K562 (cell line): ENCODE measurements at regions not wholly inside any gene's neighbourhood (a gene's known extent, or its start where the extent isn't known, plus 50 kb on each side); places are given as distances from the start of the nearest gene placed in this dataset.
A peak's percentile ranks its signal among the peaks of the same experiment; 100 is the strongest.

Experiments
- EHMT2 ChIP-seq: fragments of 450-650 bp; IDR thresholded peaks from 2 replicates; pipeline ENCODE4 v1.6.1; 2018; ENCODE audit warnings: antibody characterized with exemption
- EP300 ChIP-seq: IDR thresholded peaks from 2 replicates; pipeline ENCODE4 v1.6.1; 2012; ENCODE audit warnings: low read length, improper control_type of control experiment
- FOSL1 ChIP-seq: fragments of 200-800 bp; sonication (Bioruptor generic); conservative IDR thresholded peaks from 2 replicates; pipeline ENCODE4 v1.6.1; 2016; ENCODE audit warnings: missing genetic modification characterization, missing compliant biosample characterization
- GATA2 ChIP-seq: sonication (generic); formaldehyde crosslinking; IDR thresholded peaks from 2 replicates; pipeline ENCODE4 v1.4.0; 2020; ENCODE audit warnings: mild to moderate bottlenecking, missing genetic modification reagents
- HNRNPLL ChIP-seq: fragments of 200-400 bp; formaldehyde crosslinking; IDR thresholded peaks from 2 replicates; pipeline ENCODE4 v1.6.1; 2017; ENCODE audit warnings: low read length, low read depth, mild to moderate bottlenecking; ENCODE audit not compliant: poor library complexity, severe bottlenecking
- KDM1A ChIP-seq, 2 experiments: fragments of 450-650 bp; IDR thresholded peaks; 2 replicates each; pipeline ENCODE4 v1.6.1; 2016; ENCODE audit warnings: mild to moderate bottlenecking in 2 of 2
- L3MBTL2 ChIP-seq: fragments of 450-650 bp; IDR thresholded peaks from 2 replicates; pipeline ENCODE4 v1.6.1; 2016; ENCODE audit warnings: mild to moderate bottlenecking, moderate library complexity
- MAZ ChIP-seq, 2 experiments: fragments of 450-650 bp in 1 of 2; sonication (generic) in 1 of 2; formaldehyde crosslinking; IDR thresholded peaks in 1 of 2; conservative IDR thresholded peaks in 1 of 2; 2 replicates each; pipeline versions ENCODE4 v1.4.0 to v1.5.0; 2020; ENCODE audit warnings: mild to moderate bottlenecking in 1 of 2, missing genetic modification reagents in 1 of 2
- MCM7 ChIP-seq, 2 experiments: fragments of 450-650 bp; IDR thresholded peaks; 2 replicates each; pipeline ENCODE4 v1.6.1; 2016 to 2018
- MECOM ChIP-seq: fragments of 250-450 bp; sonication (Bioruptor Pico); IDR thresholded peaks from 2 replicates; pipeline ENCODE4 v1.8.0; 2022; ENCODE audit warnings: inconsistent platforms
- NCOA1 ChIP-seq: fragments of 450-650 bp; IDR thresholded peaks from 2 replicates; pipeline ENCODE4 v1.6.1; 2016; ENCODE audit warnings: low read depth
- NFIC ChIP-seq: fragments of 450-650 bp; IDR thresholded peaks from 2 replicates; pipeline ENCODE4 v1.6.1; 2017; ENCODE audit warnings: mild to moderate bottlenecking, inconsistent platforms
- PHF8 ChIP-seq: fragments of 200-600 bp; sonication (generic); IDR thresholded peaks from 2 replicates; pipeline ENCODE4 v1.6.1; 2012; ENCODE audit warnings: mixed run types, mild to moderate bottlenecking, inconsistent platforms, low read length, moderate library complexity, borderline replicate concordance
- SAP30 ChIP-seq: fragments of 200-600 bp; sonication (generic); IDR thresholded peaks from 2 replicates; pipeline ENCODE4 v1.6.1; 2012; ENCODE audit warnings: borderline replicate concordance, low read depth, mild to moderate bottlenecking, moderate library complexity, low read length, control low read depth, inconsistent platforms; ENCODE audit not compliant: insufficient read depth, poor library complexity, severe bottlenecking
- TBL1XR1 ChIP-seq, 2 experiments: IDR thresholded peaks; 2 replicates each; pipeline ENCODE4 v1.6.1; 2012; ENCODE audit warnings: improper control_type of control experiment in 2 of 2, low read length in 2 of 2, mild to moderate bottlenecking in 1 of 2
- TCFL5 ChIP-seq: fragments of 250-450 bp; sonication (Bioruptor Pico); conservative IDR thresholded peaks from 2 replicates; pipeline ENCODE4 v1.6.1; 2021; ENCODE audit warnings: mild to moderate bottlenecking, moderate library complexity, matching md5 sums
- ZNF263 ChIP-seq: sonication (generic); formaldehyde crosslinking; IDR thresholded peaks from 2 replicates; pipeline ENCODE4 v1.8.0; 2022; ENCODE audit warnings: mild to moderate bottlenecking, missing genetic modification reagents, borderline replicate concordance
- ZNF431 ChIP-seq: sonication (generic); formaldehyde crosslinking; IDR thresholded peaks from 2 replicates; pipeline ENCODE4 v1.8.0; 2022; ENCODE audit warnings: mild to moderate bottlenecking, missing genetic modification reagents
- ZNF79 ChIP-seq: fragments of 250-450 bp; sonication (Bioruptor Pico); IDR thresholded peaks from 2 replicates; pipeline ENCODE4 v1.4.0; 2020; ENCODE audit warnings: low read depth, mild to moderate bottlenecking, moderate library complexity
- TF ChIP-seq, protein P1 (sequence below): fragments of 250-450 bp; sonication (Bioruptor Pico); IDR thresholded peaks from 2 replicates; pipeline ENCODE4 v1.8.0; 2021; ENCODE audit warnings: mild to moderate bottlenecking, moderate library complexity
- TF ChIP-seq, protein P2 (sequence below): fragments of 250-450 bp; sonication (Bioruptor Pico); IDR thresholded peaks from 2 replicates; pipeline ENCODE4 v1.8.0; 2022; ENCODE audit warnings: moderate library complexity, mild to moderate bottlenecking, inconsistent platforms
- TF ChIP-seq, protein P3 (sequence below): sonication (generic); formaldehyde crosslinking; IDR thresholded peaks from 2 replicates; pipeline ENCODE4 v1.8.0; 2023; ENCODE audit warnings: mild to moderate bottlenecking, missing genetic modification reagents
- TF ChIP-seq, protein P4 (sequence below): IDR thresholded peaks from 2 replicates; pipeline ENCODE4 v1.6.1; 2012; ENCODE audit warnings: low read depth, low read length, improper control_type of control experiment, borderline replicate concordance

DNA sequence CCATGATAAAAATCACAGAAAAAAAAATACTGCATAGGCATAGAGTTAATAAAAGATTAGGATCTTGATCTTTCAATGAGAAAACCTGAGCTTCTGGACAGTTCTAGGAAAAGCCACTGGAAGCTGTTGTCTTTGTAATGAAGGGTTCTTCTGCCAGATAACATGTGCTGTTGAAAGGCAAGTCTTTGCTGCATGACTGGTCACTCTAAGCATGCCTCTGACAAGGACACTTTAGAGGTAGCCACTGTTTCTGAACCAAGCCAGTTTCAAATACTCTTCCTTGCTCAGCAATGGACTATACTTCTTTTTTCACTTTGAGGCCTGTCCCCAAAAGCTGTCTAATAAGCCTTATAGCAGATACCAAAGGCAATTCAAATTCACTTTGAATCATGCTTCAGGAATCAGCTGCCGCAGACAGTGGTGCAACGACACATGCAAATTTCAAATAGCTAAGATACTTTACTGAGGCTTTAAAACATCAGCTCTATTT, 70.2 kb downstream of the BTG1 start (continued):
- TF ChIP-seq MECOM (CRISPR knock-in tag) (peak; percentile 79; the same call in 1 of the 2 replicates), ZNF263 (no peak), NFIC (no peak), TCFL5 (CRISPR knock-in tag) (no peak), GATA2 (CRISPR knock-in tag) (peak; percentile 58), ZNF431 (CRISPR knock-in tag) (no peak), EHMT2 (0 out of 2 replicates have a peak, but pooled peaks have one; percentile 38), NCOA1 (0 out of 2 replicates have a peak, but pooled peaks have one; percentile 20), TBL1XR1 (IDR thresholded peaks at IDR 0.05; ENCODE audit: low read length in 2 of 2) (0 out of 4 replicates have a peak, but pooled peaks of 1 of the 2 experiments have one; percentile 12), KDM1A (IDR thresholded peaks at IDR 0.05) (peak in 1 of 2 experiments; percentile 34; a peak in 2 of 4 replicates), MCM7 (IDR thresholded peaks at IDR 0.05) (no peak), HNRNPLL (no peak), EP300 (peak; percentile 69), ZNF79 (CRISPR knock-in tag) (no peak), FOSL1 (tag) (peak; percentile 28; the same call in 1 of the 2 replicates), SAP30 (no peak), MAZ (CRISPR knock-in tag; conservative IDR thresholded peaks at IDR 0.05 in 1 of 2, IDR thresholded peaks at IDR 0.05 in 1 of 2) (no peak), PHF8 (no peak), L3MBTL2 (peak; percentile 65)
- TF ChIP-seq, protein P1, sequence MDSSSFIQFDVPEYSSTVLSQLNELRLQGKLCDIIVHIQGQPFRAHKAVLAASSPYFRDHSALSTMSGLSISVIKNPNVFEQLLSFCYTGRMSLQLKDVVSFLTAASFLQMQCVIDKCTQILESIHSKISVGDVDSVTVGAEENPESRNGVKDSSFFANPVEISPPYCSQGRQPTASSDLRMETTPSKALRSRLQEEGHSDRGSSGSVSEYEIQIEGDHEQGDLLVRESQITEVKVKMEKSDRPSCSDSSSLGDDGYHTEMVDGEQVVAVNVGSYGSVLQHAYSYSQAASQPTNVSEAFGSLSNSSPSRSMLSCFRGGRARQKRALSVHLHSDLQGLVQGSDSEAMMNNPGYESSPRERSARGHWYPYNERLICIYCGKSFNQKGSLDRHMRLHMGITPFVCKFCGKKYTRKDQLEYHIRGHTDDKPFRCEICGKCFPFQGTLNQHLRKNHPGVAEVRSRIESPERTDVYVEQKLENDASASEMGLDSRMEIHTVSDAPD: no peak
- TF ChIP-seq, protein P2, sequence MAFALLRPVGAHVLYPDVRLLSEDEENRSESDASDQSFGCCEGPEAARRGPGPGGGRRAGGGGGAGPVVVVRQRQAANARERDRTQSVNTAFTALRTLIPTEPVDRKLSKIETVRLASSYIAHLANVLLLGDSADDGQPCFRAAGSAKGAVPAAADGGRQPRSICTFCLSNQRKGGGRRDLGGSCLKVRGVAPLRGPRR (CRISPR knock-in tag): no peak
- TF ChIP-seq, protein P3, sequence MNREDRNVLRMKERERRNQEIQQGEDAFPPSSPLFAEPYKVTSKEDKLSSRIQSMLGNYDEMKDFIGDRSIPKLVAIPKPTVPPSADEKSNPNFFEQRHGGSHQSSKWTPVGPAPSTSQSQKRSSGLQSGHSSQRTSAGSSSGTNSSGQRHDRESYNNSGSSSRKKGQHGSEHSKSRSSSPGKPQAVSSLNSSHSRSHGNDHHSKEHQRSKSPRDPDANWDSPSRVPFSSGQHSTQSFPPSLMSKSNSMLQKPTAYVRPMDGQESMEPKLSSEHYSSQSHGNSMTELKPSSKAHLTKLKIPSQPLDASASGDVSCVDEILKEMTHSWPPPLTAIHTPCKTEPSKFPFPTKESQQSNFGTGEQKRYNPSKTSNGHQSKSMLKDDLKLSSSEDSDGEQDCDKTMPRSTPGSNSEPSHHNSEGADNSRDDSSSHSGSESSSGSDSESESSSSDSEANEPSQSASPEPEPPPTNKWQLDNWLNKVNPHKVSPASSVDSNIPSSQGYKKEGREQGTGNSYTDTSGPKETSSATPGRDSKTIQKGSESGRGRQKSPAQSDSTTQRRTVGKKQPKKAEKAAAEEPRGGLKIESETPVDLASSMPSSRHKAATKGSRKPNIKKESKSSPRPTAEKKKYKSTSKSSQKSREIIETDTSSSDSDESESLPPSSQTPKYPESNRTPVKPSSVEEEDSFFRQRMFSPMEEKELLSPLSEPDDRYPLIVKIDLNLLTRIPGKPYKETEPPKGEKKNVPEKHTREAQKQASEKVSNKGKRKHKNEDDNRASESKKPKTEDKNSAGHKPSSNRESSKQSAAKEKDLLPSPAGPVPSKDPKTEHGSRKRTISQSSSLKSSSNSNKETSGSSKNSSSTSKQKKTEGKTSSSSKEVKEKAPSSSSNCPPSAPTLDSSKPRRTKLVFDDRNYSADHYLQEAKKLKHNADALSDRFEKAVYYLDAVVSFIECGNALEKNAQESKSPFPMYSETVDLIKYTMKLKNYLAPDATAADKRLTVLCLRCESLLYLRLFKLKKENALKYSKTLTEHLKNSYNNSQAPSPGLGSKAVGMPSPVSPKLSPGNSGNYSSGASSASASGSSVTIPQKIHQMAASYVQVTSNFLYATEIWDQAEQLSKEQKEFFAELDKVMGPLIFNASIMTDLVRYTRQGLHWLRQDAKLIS (CRISPR knock-in tag): no peak
- TF ChIP-seq, protein P4, sequence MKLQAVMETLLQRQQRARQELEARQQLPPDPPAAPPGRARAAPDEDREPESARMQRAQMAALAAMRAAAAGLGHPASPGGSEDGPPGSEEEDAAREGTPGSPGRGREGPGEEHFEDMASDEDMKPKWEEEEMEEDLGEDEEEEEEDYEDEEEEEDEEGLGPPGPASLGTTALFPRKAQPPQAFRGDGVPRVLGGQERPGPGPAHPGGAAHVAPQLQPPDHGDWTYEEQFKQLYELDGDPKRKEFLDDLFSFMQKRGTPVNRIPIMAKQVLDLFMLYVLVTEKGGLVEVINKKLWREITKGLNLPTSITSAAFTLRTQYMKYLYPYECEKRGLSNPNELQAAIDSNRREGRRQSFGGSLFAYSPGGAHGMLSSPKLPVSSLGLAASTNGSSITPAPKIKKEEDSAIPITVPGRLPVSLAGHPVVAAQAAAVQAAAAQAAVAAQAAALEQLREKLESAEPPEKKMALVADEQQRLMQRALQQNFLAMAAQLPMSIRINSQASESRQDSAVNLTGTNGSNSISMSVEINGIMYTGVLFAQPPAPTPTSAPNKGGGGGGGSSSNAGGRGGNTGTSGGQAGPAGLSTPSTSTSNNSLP: 0 out of 2 replicates have a peak, but pooled peaks have one; percentile 12
